ENCODE measurements at regions not wholly inside any gene's neighbourhood (a gene's known extent, or its start where the extent isn't known, plus 50 kb on each side); places are given as distances from the start of the nearest gene placed in this dataset.

DNA sequence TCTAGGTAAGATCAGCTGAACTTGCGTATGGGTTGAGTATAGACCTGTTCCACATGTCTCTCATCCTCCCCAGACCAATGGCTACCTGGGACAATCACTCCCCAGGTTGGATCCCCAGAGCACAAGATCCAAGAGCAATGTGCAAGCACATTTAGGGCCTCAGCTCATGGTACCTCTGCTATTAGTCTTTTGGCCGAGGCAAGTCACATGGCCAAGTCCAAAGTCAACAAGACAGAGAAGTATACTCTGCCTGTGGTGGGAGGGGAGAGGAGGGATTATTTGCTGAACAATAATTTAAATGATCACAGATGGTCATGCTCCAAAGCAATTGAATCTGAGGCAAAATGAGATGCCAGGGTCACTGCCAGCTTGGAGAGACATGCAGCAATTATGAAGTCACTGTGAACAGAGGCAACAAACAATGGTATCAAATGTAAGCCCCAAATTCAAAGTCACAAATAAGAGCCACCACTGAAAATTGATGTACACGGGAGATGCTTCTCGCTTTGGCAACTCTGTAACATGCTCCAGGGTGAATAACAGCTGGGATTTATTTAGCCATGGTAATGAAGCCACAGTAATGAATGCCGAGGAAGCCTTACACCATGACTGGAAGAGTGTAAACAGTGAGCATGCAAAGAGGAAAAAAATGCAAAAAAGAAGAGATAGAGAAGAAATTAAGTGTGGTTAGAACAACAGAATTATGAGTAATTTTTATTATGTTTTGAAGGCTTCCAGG, 149.1 kb downstream of the ZNF281 start:
- no peak for TF ChIP-seq EZH2 (IDR thresholded peaks at IDR 0.05; ENCODE audit: insufficient read depth, low read length)
- TF ChIP-seq, protein P1, sequence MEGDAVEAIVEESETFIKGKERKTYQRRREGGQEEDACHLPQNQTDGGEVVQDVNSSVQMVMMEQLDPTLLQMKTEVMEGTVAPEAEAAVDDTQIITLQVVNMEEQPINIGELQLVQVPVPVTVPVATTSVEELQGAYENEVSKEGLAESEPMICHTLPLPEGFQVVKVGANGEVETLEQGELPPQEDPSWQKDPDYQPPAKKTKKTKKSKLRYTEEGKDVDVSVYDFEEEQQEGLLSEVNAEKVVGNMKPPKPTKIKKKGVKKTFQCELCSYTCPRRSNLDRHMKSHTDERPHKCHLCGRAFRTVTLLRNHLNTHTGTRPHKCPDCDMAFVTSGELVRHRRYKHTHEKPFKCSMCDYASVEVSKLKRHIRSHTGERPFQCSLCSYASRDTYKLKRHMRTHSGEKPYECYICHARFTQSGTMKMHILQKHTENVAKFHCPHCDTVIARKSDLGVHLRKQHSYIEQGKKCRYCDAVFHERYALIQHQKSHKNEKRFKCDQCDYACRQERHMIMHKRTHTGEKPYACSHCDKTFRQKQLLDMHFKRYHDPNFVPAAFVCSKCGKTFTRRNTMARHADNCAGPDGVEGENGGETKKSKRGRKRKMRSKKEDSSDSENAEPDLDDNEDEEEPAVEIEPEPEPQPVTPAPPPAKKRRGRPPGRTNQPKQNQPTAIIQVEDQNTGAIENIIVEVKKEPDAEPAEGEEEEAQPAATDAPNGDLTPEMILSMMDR (IDR thresholded peaks at IDR 0.05; ENCODE audit: insufficient read depth, low read depth, low read length) = no peak

Measured in astrocyte (in vitro differentiated cells and primary cell).